GM12878 (cell line): ENCODE measurements at regions not wholly inside any gene's neighbourhood (a gene's known extent, or its start where the extent isn't known, plus 50 kb on each side); places are given as distances from the start of the nearest gene placed in this dataset.

Source experiments
- BHLHE40 ChIP-seq, 2 experiments: fragments of 450-650 bp in 1 of 2; IDR thresholded peaks; 2 replicates each; pipeline ENCODE4 v1.6.1; 2011 to 2017; ENCODE audit warnings: low read depth in 2 of 2, borderline replicate concordance in 1 of 2, improper control_type of control experiment in 1 of 2, low read length in 1 of 2, mild to moderate bottlenecking in 1 of 2
- BMI1 ChIP-seq: fragments of 450-650 bp; IDR thresholded peaks from 2 replicates; pipeline ENCODE4 v1.6.1; 2016; ENCODE audit warnings: mild to moderate bottlenecking, moderate library complexity, borderline replicate concordance
- E4F1 ChIP-seq: fragments of 450-650 bp; IDR thresholded peaks from 2 replicates; pipeline ENCODE4 v1.6.1; 2018; ENCODE audit warnings: borderline replicate concordance, mild to moderate bottlenecking; ENCODE audit not compliant: partially characterized antibody
- EP300 ChIP-seq, 2 experiments: fragments of 150-350 bp in 1 of 2; IDR thresholded peaks; 2 replicates each; pipeline ENCODE4 v1.6.1; 2011 to 2012; ENCODE audit warnings: low read depth in 2 of 2, low read length in 2 of 2, borderline replicate concordance in 1 of 2, improper control_type of control experiment in 1 of 2, inconsistent platforms in 1 of 2; ENCODE audit not compliant: control insufficient read depth in 1 of 2
- ETV6 ChIP-seq, 2 experiments: fragments of 450-650 bp in 1 of 2; IDR thresholded peaks in 1 of 2; conservative IDR thresholded peaks in 1 of 2; 2 replicates each; pipeline ENCODE4 v1.6.1; 2014; ENCODE audit warnings: antibody characterized with exemption in 1 of 2, borderline replicate concordance in 1 of 2, low read depth in 1 of 2, mild to moderate bottlenecking in 1 of 2, moderate library complexity in 1 of 2
- FOS ChIP-seq: IDR thresholded peaks from 3 replicates; pipeline ENCODE4 v1.6.1; 2011; ENCODE audit warnings: borderline replicate concordance; ENCODE audit not compliant: insufficient read length; ENCODE audit errors: extremely low read depth
- IRF3 ChIP-seq: fragments of 450-650 bp; IDR thresholded peaks from 2 replicates; pipeline ENCODE4 v1.6.1; 2014; ENCODE audit warnings: mild to moderate bottlenecking
- MEF2A ChIP-seq: IDR thresholded peaks from 2 replicates; pipeline ENCODE4 v1.6.1; 2011; ENCODE audit warnings: low read depth, mild to moderate bottlenecking, low read length, moderate library complexity; ENCODE audit not compliant: insufficient read depth
- NBN ChIP-seq: fragments of 450-650 bp; IDR thresholded peaks from 2 replicates; pipeline ENCODE4 v1.6.1; 2016
- NFIC ChIP-seq: IDR thresholded peaks from 2 replicates; pipeline ENCODE4 v1.6.1; 2012; ENCODE audit warnings: low read depth, mild to moderate bottlenecking, inconsistent platforms, low read length, moderate library complexity
- PAX5 ChIP-seq: IDR thresholded peaks from 2 replicates; pipeline ENCODE4 v1.6.1; 2011; ENCODE audit warnings: low read depth, low read length, borderline replicate concordance
- RCOR1 ChIP-seq: conservative IDR thresholded peaks from 2 replicates; pipeline ENCODE4 v1.6.1; 2012; ENCODE audit warnings: low read depth, low read length, improper control_type of control experiment
- RFX5 ChIP-seq: IDR thresholded peaks from 2 replicates; pipeline ENCODE4 v1.6.1; 2011; ENCODE audit warnings: low read depth, low read length, improper control_type of control experiment
- SMAD5 ChIP-seq: IDR thresholded peaks from 2 replicates; pipeline ENCODE4 v1.6.1; 2016; ENCODE audit warnings: antibody characterized with exemption, low read depth
- SREBF1 ChIP-seq: IDR thresholded peaks from 2 replicates; pipeline ENCODE4 v1.6.1; 2012; ENCODE audit warnings: mild to moderate bottlenecking, low read length
- ZBTB40 ChIP-seq: fragments of 450-650 bp; IDR thresholded peaks from 2 replicates; pipeline ENCODE4 v1.6.1; 2016; ENCODE audit warnings: mild to moderate bottlenecking, moderate library complexity, borderline replicate concordance
- ZNF207 ChIP-seq: fragments of 450-650 bp; IDR thresholded peaks from 2 replicates; pipeline ENCODE4 v1.6.1; 2014; ENCODE audit warnings: antibody characterized with exemption, mild to moderate bottlenecking, borderline replicate concordance
- ZNF217 ChIP-seq: fragments of 450-650 bp; IDR thresholded peaks from 2 replicates; pipeline ENCODE4 v1.6.1; 2017; ENCODE audit warnings: antibody characterized with exemption, mild to moderate bottlenecking
- TF ChIP-seq, protein P1 (sequence below): IDR thresholded peaks from 2 replicates; pipeline ENCODE4 v1.6.1; 2012; ENCODE audit warnings: low read depth, low read length, improper control_type of control experiment

- TF ChIP-seq NFIC (no peak; the same call in 1 of the 2 replicates), RFX5 (no peak), ZNF207 (no peak), RCOR1 (no peak), NBN (peak; percentile 60; the same call in 1 of the 2 replicates), SREBF1 (no peak), MEF2A (no peak), ZNF217 (no peak), BMI1 (no peak), SMAD5 (peak; percentile 58; the same call in 1 of the 2 replicates), IRF3 (no peak), FOS (no peak), E4F1 (peak; percentile 80), EP300 (IDR thresholded peaks at IDR 0.05; ENCODE audit: borderline replicate concordance in 1 of 2, control insufficient read depth in 1 of 2, low read depth in 2 of 2, low read length in 2 of 2) (no peak; a peak in 1 of 4 replicates), ETV6 (conservative IDR thresholded peaks at IDR 0.05 in 1 of 2, IDR thresholded peaks at IDR 0.05 in 1 of 2; ENCODE audit: borderline replicate concordance in 1 of 2, low read depth in 1 of 2) (peak in 1 of 2 experiments; percentile 46; a peak in 1 of 4 replicates), BHLHE40 (IDR thresholded peaks at IDR 0.05; ENCODE audit: borderline replicate concordance in 1 of 2, low read depth in 2 of 2, low read length in 1 of 2) (peak; percentile 33 to 63; a peak in 1 of 4 replicates), PAX5 (peak; percentile 20; the same call in 1 of the 2 replicates), ZBTB40 (no peak)
- TF ChIP-seq, protein P1, sequence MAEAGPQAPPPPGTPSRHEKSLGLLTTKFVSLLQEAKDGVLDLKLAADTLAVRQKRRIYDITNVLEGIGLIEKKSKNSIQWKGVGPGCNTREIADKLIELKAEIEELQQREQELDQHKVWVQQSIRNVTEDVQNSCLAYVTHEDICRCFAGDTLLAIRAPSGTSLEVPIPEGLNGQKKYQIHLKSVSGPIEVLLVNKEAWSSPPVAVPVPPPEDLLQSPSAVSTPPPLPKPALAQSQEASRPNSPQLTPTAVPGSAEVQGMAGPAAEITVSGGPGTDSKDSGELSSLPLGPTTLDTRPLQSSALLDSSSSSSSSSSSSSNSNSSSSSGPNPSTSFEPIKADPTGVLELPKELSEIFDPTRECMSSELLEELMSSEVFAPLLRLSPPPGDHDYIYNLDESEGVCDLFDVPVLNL: no peak
Measured at GRCh38 chr17:27218719-27219488, 75.0 kb upstream of the WSB1 start (continued).
